ENCODE measurements at regions not wholly inside any gene's neighbourhood (a gene's known extent, or its start where the extent isn't known, plus 50 kb on each side); places are given as distances from the start of the nearest gene placed in this dataset.

DNA sequence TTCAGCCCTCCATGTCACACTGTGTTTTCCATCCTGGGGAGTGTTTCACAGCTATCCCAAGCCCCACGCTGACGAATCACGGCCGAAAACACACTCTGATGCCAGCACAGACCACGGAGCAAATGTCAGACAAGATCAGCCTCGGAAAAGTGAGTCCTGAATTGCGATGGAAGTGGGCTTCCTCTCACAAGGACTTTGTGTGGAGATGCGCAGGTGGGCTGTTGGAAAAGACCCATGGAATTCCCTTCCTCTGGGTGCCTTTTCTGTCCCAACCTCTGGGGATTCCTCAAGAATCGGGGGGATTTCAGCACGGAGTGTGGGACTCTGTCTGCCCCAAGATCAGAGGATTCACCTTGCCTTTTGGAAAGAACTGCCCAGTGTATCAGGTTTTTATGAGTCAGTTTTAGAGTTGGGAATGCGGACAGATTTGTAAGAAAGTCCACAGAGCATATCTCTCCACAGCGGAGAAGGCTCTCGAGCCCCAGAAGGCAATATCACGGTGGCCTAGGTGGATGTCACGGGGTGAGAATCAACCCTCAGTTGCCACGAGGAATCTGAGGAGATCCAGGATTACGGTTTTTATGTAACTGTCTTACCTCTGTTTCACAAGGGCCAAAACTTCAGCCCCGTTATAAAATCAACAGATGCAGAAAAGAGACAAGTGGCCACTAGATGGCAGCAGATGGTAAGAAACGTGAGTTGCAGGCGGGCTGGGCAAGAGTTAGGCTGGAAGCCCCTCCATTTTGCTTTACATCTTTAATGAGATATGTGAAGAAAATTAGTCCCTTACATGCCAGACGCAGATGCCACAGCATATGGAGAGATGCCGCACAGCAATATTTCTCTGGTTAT, 201.9 kb downstream of the DAD1 start (continued):
- TF ChIP-seq GATAD2A (CRISPR knock-in tag; IDR thresholded peaks at IDR 0.05): peak; percentile 54; the same call in 1 of the 2 replicates
- peak; percentile 51 for TF ChIP-seq KDM3A (CRISPR knock-in tag; IDR thresholded peaks at IDR 0.05; ENCODE audit: low read depth)
- TF ChIP-seq, protein P1, sequence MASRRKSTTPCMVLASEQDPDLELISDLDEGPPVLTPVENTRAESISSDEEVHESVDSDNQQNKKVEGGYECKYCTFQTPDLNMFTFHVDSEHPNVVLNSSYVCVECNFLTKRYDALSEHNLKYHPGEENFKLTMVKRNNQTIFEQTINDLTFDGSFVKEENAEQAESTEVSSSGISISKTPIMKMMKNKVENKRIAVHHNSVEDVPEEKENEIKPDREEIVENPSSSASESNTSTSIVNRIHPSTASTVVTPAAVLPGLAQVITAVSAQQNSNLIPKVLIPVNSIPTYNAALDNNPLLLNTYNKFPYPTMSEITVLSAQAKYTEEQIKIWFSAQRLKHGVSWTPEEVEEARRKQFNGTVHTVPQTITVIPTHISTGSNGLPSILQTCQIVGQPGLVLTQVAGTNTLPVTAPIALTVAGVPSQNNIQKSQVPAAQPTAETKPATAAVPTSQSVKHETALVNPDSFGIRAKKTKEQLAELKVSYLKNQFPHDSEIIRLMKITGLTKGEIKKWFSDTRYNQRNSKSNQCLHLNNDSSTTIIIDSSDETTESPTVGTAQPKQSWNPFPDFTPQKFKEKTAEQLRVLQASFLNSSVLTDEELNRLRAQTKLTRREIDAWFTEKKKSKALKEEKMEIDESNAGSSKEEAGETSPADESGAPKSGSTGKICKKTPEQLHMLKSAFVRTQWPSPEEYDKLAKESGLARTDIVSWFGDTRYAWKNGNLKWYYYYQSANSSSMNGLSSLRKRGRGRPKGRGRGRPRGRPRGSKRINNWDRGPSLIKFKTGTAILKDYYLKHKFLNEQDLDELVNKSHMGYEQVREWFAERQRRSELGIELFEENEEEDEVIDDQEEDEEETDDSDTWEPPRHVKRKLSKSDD (CRISPR knock-in tag; IDR thresholded peaks at IDR 0.05; ENCODE audit: low read depth): no peak
- TF ChIP-seq ZNF766 (CRISPR knock-in tag; IDR thresholded peaks at IDR 0.05; ENCODE audit: borderline replicate concordance): no peak; the same call in 1 of the 2 replicates
- TF ChIP-seq, protein P2, sequence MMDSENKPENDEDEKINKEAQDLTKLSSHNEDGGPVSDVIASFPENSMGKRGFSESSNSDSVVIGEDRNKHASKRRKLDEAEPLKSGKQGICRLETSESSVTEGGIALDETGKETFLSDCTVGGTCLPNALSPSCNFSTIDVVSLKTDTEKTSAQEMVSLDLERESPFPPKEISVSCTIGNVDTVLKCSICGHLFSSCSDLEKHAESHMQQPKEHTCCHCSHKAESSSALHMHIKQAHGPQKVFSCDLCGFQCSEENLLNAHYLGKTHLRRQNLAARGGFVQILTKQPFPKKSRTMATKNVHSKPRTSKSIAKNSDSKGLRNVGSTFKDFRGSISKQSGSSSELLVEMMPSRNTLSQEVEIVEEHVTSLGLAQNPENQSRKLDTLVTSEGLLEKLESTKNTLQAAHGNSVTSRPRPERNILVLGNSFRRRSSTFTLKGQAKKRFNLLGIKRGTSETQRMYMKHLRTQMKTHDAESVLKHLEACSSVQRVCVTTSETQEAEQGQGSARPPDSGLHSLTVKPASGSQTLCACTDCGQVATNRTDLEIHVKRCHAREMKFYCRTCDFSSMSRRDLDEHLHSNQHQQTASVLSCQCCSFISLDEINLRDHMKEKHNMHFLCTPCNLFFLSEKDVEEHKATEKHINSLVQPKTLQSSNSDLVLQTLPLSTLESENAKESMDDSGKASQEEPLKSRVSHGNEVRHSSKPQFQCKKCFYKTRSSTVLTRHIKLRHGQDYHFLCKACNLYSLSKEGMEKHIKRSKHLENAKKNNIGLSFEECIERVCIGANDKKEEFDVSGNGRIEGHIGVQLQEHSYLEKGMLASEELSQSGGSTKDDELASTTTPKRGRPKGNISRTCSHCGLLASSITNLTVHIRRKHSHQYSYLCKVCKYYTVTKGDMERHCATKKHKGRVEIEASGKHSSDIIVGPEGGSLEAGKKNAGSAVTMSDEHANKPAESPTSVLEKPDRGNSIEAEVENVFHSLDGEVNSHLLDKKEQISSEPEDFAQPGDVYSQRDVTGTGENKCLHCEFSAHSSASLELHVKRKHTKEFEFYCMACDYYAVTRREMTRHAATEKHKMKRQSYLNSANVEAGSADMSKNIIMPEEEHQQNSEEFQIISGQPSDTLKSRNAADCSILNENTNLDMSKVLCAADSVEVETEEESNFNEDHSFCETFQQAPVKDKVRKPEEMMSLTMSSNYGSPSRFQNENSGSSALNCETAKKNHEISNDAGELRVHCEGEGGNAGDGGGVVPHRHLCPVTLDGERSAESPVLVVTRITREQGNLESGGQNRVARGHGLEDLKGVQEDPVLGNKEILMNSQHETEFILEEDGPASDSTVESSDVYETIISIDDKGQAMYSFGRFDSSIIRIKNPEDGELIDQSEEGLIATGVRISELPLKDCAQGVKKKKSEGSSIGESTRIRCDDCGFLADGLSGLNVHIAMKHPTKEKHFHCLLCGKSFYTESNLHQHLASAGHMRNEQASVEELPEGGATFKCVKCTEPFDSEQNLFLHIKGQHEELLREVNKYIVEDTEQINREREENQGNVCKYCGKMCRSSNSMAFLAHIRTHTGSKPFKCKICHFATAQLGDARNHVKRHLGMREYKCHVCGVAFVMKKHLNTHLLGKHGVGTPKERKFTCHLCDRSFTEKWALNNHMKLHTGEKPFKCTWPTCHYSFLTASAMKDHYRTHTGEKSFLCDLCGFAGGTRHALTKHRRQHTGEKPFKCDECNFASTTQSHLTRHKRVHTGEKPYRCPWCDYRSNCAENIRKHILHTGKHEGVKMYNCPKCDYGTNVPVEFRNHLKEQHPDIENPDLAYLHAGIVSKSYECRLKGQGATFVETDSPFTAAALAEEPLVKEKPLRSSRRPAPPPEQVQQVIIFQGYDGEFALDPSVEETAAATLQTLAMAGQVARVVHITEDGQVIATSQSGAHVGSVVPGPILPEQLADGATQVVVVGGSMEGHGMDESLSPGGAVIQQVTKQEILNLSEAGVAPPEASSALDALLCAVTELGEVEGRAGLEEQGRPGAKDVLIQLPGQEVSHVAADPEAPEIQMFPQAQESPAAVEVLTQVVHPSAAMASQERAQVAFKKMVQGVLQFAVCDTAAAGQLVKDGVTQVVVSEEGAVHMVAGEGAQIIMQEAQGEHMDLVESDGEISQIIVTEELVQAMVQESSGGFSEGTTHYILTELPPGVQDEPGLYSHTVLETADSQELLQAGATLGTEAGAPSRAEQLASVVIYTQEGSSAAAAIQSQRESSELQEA (CRISPR knock-in tag; IDR thresholded peaks at IDR 0.05; ENCODE audit: not compliant biosample characterization): peak; percentile 43
- TF ChIP-seq, protein P3, sequence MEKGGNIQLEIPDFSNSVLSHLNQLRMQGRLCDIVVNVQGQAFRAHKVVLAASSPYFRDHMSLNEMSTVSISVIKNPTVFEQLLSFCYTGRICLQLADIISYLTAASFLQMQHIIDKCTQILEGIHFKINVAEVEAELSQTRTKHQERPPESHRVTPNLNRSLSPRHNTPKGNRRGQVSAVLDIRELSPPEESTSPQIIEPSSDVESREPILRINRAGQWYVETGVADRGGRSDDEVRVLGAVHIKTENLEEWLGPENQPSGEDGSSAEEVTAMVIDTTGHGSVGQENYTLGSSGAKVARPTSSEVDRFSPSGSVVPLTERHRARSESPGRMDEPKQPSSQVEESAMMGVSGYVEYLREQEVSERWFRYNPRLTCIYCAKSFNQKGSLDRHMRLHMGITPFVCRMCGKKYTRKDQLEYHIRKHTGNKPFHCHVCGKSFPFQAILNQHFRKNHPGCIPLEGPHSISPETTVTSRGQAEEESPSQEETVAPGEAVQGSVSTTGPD (CRISPR knock-in tag; IDR thresholded peaks at IDR 0.05): no peak
- no peak for TF ChIP-seq ZNF577 (CRISPR knock-in tag; IDR thresholded peaks at IDR 0.05; ENCODE audit: borderline replicate concordance, low read depth)
- TF ChIP-seq RBM39 (IDR thresholded peaks at IDR 0.05; ENCODE audit: low read depth, low read length, poor library complexity, severe bottlenecking): no peak
- 0 out of 2 replicates have a peak, but pooled peaks have one; percentile 13 for TF ChIP-seq ZNF567 (CRISPR knock-in tag; IDR thresholded peaks at IDR 0.05; ENCODE audit: borderline replicate concordance)
- TF ChIP-seq TEAD3 (CRISPR knock-in tag; optimal IDR thresholded peaks at IDR 0.05; ENCODE audit: borderline replicate concordance): peak; percentile 42
- TF ChIP-seq, protein P4, sequence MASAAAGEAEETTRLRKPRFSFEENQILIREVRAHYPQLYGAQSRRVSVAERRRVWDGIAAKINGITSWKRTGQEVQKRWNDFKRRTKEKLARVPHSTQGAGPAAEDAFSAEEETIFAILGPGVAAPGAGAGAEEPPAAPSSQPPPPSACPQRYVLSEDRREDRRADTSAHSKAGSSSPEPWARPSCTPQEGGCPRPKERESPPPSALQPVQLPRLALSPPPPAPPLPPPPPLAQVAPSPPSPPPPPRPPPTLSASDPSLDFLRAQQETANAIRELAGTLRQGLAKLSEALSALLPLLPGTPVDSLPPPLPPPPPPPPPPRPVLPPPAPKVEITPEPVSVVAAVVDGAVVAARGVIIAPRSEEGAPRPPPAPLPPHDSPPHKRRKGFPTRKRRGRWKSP (CRISPR knock-in tag; IDR thresholded peaks at IDR 0.05): 0 out of 2 replicates have a peak, but pooled peaks have one; percentile 51
- TF ChIP-seq ZNF335 (CRISPR knock-in tag; IDR thresholded peaks at IDR 0.05): peak; percentile 59; the same call in 1 of the 2 replicates
- peak; percentile 62; the same call in 1 of the 2 replicates for TF ChIP-seq KDM2A (CRISPR knock-in tag; IDR thresholded peaks at IDR 0.05; ENCODE audit: borderline replicate concordance, low read depth)

Data from HepG2 (cell line).